Left ventricle myocardium inferior (tissue), 1 donor: ENCODE measurements at regions not wholly inside any gene's neighbourhood (a gene's known extent, or its start where the extent isn't known, plus 50 kb on each side); places are given as distances from the start of the nearest gene placed in this dataset.
A peak's percentile ranks its signal among the peaks of the same experiment; 100 is the strongest.

Experiments used
- DNase-seq: peaks from one replicate; pipeline ENCODE4 v3.0.0-alpha.2; 2020
- H3K27ac ChIP-seq: fragments of 200-600 bp; replicated peaks from 2 replicates; pipeline ENCODE4 v1.8.0; 2021
- H3K27me3 ChIP-seq: fragments of 200-600 bp; 2 replicates; pipeline ENCODE4 v1.8.0; 2021; ENCODE audit warnings: low read depth
- H3K36me3 ChIP-seq: fragments of 200-600 bp; 2 replicates; pipeline ENCODE4 v1.8.0; 2021
- H3K4me1 ChIP-seq: fragments of 200-600 bp; 2 replicates; pipeline ENCODE4 v1.8.0; 2021
- H3K4me3 ChIP-seq: fragments of 200-600 bp; 2 replicates; pipeline ENCODE4 v1.8.0; 2021; ENCODE audit warnings: mild to moderate bottlenecking, moderate library complexity
- H3K9me3 ChIP-seq: fragments of 200-600 bp; replicated peaks from 2 replicates; pipeline ENCODE4 v1.8.0; 2021
- intact Hi-C: fragments of 100-400 bp; cut with micrococcal nuclease; formaldehyde crosslinking; loops from one replicate; pipeline ENCODE4 v1.11.0; 2022
- TF ChIP-seq, protein P1 (sequence below): fragments of 200-600 bp; IDR thresholded peaks from 2 replicates; pipeline ENCODE4 v1.8.0; 2021; ENCODE audit warnings: antibody characterized with exemption, mild to moderate bottlenecking, borderline replicate concordance
- donor health status: DM: no; HTN: yes; CAD: no; lungs with severe emphysema.

DNA sequence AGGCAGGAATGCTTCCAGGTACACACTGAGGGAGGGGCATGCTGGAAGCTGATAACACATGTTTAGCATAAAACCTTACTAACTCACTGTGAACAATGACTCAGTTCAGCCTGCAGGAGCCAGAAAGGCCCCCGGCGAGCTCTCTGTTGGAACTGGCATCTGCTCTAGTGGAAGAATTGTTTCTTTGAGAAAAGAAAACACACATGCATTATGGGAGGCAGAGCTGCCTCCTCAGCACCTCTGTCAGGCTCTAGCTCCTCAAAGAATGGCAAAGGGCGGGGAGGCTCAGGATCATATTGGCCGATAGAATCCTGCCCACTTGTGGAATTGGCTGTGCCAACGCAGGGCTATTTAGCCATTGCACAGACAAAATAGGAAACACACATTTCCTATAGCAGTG, 338.3 kb downstream of the CXCL12 start:
- H3K27me3 ChIP-seq = no peaks in the 10 kb centered on the region
- TF ChIP-seq, protein P1, sequence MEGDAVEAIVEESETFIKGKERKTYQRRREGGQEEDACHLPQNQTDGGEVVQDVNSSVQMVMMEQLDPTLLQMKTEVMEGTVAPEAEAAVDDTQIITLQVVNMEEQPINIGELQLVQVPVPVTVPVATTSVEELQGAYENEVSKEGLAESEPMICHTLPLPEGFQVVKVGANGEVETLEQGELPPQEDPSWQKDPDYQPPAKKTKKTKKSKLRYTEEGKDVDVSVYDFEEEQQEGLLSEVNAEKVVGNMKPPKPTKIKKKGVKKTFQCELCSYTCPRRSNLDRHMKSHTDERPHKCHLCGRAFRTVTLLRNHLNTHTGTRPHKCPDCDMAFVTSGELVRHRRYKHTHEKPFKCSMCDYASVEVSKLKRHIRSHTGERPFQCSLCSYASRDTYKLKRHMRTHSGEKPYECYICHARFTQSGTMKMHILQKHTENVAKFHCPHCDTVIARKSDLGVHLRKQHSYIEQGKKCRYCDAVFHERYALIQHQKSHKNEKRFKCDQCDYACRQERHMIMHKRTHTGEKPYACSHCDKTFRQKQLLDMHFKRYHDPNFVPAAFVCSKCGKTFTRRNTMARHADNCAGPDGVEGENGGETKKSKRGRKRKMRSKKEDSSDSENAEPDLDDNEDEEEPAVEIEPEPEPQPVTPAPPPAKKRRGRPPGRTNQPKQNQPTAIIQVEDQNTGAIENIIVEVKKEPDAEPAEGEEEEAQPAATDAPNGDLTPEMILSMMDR = no peak
- H3K4me1 ChIP-seq = peaks cover 32% of the 10 kb centered on the region
- DNase-seq = no peak
- intact Hi-C loops = no loop called here
- H3K27ac ChIP-seq = peak overlapping the region; percentile 81
- H3K4me3 ChIP-seq = no peak overlapping the region
- no peaks in the 10 kb centered on the region for H3K36me3 ChIP-seq
- no peaks in the 10 kb centered on the region for H3K9me3 ChIP-seq

DNA sequence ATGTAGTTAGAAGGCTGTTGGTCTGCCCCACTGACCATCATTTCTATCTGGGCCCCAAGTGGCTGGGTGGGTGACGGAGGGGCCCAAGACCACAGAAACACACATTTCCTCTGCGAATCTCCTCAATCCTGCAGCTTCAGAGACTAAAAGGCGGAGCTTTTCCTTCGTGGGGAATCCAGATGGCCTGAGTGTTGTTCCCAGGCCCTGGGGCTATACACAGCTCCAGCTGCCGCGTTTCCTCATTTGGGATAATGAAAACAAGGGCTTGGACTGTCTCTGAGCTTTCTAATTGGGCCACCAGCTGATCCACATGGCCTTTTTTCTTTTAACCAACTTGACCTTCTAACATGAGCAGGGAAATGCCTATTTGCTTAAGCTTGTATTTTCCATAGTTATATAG, 339.9 kb downstream of the CXCL12 start:
- Histone ChIP-seq H3K4me3 (no peak overlapping the region), H3K4me1 (peaks cover 27% of the 10 kb centered on the region), H3K9me3 (peaks cover 6% of the 10 kb centered on the region), H3K27ac (peak overlapping the region; percentile 81), H3K36me3 (no peaks in the 10 kb centered on the region), H3K27me3 (no peaks in the 10 kb centered on the region)
- intact Hi-C loops = no loop called here
- DNase-seq = peak; percentile 33
- TF ChIP-seq, protein P1 = no peak

DNA sequence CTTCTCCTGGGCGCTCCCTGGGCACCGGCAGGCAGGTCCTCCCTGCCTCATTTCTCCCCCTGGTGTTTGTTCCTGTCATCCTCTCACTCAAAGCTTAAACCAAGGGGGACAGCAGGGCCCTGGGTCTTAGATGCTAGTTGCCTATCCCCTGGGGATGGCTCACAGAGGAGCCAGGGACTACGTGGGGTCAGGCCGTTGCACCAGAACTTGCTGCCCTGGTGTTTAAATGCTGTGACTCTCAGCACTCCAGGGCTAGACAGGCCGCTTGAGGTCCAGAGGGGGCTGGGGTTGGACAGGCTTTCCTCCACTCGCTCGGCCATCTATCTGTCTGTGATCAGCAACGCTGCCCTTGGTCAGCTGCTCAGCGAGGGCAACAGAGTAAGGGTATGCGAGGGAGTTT, 340.3 kb downstream of the CXCL12 start:
- H3K36me3 ChIP-seq = no peaks in the 10 kb centered on the region
- H3K4me3 ChIP-seq = no peak overlapping the region
- intact Hi-C loops = no loop called here
- H3K4me1 ChIP-seq = peaks cover 27% of the 10 kb centered on the region
- peak overlapping the region; percentile 81 for H3K27ac ChIP-seq
- TF ChIP-seq, protein P1 = peak; percentile 24
- DNase-seq = no peak
- H3K27me3 ChIP-seq = no peaks in the 10 kb centered on the region
- H3K9me3 ChIP-seq = peaks cover 6% of the 10 kb centered on the region

DNA sequence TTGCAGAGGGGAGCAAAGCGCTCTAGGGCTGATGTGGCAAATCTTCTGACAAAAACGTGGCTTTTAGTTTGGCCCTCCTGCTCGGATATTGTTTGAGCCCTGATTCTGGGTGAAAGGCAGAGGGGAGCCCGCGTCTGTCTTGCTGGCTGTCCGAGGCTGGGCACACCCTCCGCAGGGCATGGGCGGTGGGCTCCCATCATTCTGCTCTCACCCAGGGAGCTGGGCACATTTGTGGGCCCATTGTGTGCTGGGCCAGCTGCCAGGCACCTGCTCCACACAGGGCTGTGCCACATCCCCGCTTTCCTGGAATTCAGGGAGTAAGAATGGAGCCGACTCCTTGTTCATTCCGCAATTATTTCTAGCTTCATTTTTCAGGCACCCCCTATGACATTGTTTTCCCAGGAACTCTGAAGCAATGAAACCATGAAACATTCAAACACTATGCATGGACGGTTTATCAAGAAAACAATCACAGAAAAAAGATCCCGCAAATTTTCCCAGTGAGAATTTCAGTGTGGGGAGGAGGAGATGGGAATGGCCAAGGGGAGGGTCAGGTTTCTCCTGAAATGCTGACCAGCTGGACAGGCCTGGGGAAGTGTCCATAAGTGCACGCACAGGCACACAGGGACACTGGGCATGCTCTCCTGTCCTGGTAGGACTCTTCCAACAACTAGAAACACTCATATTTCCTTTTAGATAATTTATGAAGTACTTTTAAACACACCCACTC, 341.1 kb downstream of the CXCL12 start:
- no peak for DNase-seq
- Histone ChIP-seq H3K36me3 (no peaks in the 10 kb centered on the region), H3K9me3 (peaks cover 6% of the 10 kb centered on the region), H3K4me1 (peaks cover 27% of the 10 kb centered on the region), H3K27me3 (no peaks in the 10 kb centered on the region), H3K27ac (peak overlapping the region; percentile 81), H3K4me3 (no peak overlapping the region)
- TF ChIP-seq, protein P1 = no peak
- intact Hi-C loops = no loop called here

DNA sequence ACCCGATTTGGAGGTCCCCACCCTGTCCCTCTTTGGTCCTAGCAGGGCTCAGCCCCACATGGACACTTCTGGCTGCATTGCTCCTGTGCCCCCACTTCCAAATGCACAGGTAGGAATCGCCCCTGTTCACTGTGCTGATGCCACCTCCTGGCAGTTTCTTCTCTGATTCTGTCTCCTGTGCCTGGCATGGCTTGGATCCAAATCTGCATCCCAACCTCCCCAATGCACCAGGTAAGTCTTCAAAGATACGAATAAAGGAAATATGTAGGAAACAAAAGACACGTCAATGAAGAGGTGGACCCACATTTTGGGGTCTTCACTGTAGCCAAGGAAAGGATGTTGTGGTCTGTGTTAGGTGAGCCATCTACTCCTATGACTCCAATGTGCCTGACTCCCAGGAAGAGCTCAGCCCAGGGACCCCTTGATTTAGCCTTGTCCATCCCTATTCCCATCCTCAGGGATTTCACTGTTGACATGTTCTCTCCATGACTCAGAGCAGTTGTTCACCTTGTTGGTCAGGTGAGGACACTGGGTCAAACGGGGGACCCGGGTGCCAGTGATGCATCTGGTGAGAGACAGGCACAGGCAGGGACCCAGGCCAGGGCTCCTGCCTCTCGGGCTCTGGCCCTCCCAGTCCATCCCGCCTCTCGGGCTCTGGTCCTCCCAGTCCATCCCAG, 341.8 kb downstream of the CXCL12 start:
- peak overlapping the region; percentile 81 for H3K27ac ChIP-seq
- H3K4me3 ChIP-seq = no peak overlapping the region
- DNase-seq = no peak

More for the DNA sequence above, 341.8 kb downstream of the CXCL12 start:
- no peaks in the 10 kb centered on the region for H3K36me3 ChIP-seq
- peaks cover 6% of the 10 kb centered on the region for H3K9me3 ChIP-seq
- H3K27me3 ChIP-seq = no peaks in the 10 kb centered on the region
- intact Hi-C loops = no loop called here
- TF ChIP-seq, protein P1 = no peak
- H3K4me1 ChIP-seq = peaks cover 27% of the 10 kb centered on the region
